ENCODE measurements at regions not wholly inside any gene's neighbourhood (a gene's known extent, or its start where the extent isn't known, plus 50 kb on each side); places are given as distances from the start of the nearest gene placed in this dataset.
"Not testable (repeated sequence)": the region's sequence is repeated elsewhere in the genome, so short reads cannot be mapped to it uniquely, and the experiment has no call there.

DNA sequence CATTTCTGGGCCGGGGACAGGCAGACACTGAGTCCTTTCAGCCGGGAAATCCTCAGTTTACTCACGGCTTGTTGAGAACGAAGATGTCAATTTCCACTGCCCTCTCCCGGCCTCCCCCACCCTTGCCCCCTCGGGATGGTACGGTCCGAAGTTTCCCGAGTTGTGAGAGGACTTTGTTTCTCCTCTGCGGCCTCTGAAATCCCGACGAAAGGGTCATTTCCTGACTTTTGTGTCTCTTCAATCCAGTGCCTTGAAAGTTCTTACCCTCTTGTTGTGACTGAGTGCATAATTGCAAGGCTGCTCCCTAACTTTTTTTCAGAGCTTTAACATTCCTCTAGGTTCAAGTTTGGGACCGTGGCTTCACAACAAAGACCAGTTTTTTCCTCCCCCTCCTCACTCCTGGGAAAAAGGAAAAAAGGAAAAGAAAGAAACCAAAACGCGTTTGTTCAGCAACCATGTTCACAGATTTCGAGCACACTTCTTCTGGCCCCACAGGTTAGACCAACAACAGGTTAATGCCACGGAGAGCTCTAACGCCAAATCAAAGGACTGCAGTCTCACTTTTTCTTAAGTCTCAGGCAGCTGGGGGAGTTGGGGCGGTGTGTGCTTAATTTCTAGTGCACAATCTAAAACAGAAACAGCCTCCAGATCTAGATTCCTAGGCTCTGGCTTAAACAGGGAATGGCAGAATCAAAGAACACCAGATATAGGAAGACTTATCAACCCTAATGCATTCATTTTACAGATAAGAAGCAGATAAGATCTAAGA is 138.9 kb downstream of the TMCO5A start:
- DNase-seq = no peak

DNA sequence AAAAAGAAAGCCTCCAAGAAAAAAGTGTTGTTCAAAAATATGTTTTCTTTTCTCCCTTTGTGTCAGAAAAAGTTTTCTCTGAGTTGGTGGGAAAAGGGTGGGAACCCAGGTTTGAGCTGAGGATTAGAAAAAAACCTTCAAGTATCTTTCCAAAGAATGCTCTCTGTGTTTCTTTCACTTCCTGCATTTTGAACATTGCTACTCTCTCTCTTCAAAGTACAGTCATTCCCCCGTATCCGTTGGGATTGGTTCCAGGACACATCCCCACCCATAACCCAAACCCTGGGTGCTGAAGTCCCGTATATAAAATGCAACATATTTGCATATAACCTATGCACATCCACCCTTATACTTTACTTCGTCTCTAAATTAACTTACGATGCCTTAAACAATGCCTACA is 139.6 kb downstream of the TMCO5A start:
- DNase-seq = no peak

DNA sequence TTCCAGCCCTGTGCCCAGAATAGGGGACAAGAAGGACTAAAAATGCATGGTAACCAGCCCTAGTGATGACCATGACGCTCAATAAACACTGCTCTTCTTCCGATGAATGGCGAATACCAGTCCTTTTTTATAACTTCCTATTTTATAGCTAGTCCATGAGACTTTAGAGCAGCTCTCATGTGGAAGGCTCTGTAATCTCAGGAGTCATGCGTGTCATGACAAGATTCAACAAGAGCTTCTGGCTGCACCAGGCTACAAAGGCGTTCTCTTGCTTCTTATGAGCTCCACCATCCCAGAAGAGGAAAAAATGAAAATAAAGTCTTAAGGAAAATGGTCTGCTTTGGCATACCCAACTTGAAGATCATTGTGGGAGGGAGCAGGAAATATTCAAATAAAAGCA is 141.0 kb downstream of the TMCO5A start:
- DNase-seq = no peak

- no peak for DNase-seq
Measured at GRCh38 chr15:38076786-38077185, 142.3 kb downstream of the TMCO5A start.

DNA sequence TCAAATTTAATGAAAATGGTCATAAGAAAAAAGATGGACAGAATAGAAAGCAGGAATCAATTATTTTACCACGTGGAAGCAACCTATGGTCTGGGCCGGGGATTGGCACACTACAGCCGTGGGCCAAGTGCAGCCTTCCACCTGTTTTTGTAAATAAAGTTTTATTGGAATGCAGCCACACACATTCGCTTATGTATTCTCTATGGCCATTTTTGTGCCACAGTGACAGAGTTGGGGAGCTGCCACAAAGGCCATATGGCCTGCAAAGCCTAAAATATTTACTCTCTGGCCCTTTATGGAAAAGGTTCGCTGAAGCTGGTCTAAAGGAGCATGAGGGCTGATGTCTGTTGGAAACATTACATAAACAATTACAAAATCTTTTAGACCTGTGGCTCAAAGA is 144.8 kb downstream of the TMCO5A start:
- no peak for DNase-seq

- no peak for DNase-seq
Measured at GRCh38 chr15:38080651-38081275, 146.3 kb downstream of the TMCO5A start.

- DNase-seq = peak; percentile 5
Measured at GRCh38 chr15:38084289-38084688, 149.8 kb downstream of the TMCO5A start.

- DNase-seq = peak; percentile 6
Measured at GRCh38 chr15:38085114-38085513, 150.7 kb downstream of the TMCO5A start.

DNA sequence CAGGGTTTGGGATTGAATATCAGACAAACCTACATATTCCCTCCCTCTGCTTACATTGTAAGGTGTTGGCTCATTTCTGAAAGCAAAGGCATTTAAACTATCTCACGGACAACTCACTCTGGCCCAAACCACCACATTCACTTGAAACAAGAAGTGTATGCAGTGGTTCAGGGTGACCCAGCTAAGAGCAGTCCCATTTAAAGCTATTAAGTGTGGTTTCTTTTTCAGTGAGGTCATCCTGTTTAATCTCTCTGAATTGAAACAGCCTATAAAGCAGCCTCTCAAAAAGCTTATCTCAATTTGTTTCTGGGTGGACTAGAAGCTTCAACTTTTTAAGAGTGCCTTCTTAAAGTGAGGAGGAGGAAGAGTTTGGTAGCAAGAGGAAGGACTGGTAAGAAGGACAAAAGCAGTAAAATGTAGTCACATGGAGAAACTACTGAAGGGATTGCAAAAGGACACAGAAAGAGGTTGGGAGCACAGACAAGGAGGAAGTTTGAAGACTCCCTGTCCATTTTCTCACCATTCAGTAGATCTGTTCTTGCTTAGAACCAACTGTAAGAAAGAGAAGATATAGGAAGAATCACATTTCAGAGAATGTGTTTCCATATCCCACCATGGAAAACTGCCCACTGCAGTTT is 151.6 kb downstream of the TMCO5A start:
- no peak for DNase-seq

GRCh38 chr15:38086611-38087010 is 152.2 kb downstream of the TMCO5A start:
- no peak for DNase-seq

- no peak for DNase-seq
Measured at GRCh38 chr15:38088971-38089370, 154.5 kb downstream of the TMCO5A start.

DNA sequence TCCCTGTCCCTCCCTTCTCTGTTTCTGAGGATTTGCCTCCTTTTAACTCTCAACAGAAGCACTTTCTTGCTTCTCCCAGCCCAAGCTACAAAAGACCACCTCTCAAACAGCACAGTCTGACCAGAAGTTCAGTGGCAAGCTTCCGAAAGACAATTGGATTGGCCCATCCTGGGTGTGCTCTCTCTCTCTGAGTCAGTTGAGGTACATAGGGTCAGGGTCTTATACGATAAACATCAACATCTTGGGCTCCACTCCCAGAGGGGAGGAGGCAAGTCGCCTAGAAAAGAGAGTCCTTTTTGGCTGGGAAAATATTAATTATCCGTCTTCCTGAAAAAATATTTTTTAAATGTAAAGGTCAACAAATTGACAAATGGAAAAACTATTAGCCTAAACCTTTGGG is 155.8 kb downstream of the TMCO5A start:
- no peak for DNase-seq

GRCh38 chr15:38090678-38091077 is 156.2 kb downstream of the TMCO5A start:
- DNase-seq = no peak

- DNase-seq = no peak
Measured at GRCh38 chr15:38091078-38091645, 156.7 kb downstream of the TMCO5A start.

GRCh38 chr15:38093931-38094330 is 158.7 kb upstream of the SPRED1 start:
- DNase-seq = no peak

GRCh38 chr15:38102972-38103371 is 149.7 kb upstream of the SPRED1 start:
- DNase-seq = no peak

GRCh38 chr15:38103564-38103963 is 149.1 kb upstream of the SPRED1 start:
- DNase-seq = no peak

DNA sequence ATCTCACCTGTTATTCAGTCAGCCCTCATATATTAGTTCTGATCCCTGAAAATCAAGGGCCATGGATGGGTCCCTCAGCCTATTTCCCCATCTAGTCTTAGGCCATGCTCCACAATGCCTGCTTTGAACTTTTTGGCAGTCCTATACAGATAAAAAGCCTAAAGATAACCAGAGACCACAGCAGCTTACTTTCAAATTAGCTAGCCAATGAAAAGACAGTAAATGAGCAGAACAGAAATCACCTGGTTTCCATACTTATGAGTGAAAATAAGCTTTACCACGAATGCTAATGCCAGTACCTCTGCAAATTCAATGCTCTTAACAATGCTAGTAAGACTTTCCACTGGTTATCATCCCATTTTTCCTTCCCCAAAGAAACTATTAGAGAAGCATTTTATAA is 141.6 kb upstream of the SPRED1 start:
- no peak for DNase-seq

DNA sequence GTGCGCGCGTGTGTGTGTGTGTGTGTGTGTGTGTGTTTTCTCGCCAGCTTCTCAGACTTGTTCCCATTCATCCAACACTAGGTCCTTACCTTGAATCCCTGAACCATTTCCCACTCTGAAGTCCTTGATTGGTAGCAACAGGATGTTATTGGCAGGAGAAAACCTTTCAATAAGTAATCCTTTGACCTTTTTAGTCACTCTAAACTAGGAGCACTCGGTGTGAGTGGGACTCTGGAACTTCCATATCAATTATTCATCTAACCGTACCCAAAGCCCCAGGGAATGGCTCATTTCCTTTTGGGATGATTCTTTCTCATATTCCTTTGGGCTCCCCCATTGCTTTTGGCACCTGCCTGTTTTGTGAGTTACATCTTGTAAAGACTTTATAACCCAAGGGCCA is 140.2 kb upstream of the SPRED1 start:
- no peak for DNase-seq

DNA sequence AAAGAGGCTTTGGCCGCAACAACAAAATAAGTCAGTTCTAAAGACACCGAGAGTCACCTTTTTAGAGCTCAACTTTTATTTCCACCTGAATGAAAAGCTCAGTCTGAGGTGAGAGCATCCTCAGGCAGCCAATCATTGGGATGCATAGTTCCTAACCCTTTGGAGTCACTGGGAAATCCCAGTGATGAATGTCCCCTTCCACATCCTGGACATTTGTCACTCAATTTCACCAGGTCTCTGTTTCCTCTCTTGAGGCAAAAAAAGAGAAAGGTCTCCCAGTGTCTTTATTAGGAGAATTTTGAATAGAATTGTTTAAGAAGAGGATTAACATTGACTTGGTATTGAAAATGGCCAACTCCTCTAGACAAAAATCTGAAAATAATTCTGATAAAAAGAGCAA is 137.5 kb upstream of the SPRED1 start:
- DNase-seq = no peak

DNA sequence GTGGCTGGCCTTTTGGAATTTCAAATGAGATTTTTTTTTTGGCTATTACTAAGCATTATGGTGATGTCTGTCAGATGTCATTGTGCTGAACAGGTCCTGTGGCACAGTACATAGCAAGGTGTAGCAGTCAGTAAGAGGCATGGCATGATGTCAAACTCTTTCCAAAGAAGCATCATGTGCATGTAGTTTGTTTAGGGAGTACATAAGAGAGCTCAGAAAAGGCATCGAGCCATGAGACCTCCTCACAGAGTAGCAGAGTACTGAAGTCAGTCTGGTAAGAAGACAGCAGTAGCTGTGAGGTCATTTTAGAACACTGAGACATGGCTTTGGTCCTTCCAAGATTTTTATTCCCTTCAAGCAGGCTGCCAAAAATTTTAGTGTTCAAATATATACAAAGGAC is 134.9 kb upstream of the SPRED1 start:
- no peak for DNase-seq

DNA sequence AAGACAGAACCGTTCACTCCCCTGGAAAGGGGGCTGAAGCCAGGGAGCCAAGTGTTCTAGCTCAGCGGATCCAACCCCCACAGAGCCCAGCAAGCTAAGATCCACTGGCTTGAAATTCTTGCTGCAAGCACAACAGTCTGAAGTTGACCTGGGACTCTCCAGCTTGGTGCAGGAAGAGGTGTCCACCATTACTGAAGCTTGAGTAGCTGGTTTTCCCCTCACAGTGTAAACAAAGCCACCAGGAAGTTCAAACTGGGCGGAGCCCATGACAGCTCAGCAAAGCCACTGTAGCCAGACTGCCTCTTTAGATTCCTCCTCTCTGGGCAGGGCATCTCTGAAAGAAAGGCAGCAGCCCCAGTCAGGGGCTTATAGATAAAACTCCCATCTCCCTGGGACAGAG is 132.8 kb upstream of the SPRED1 start:
- not testable (repeated sequence) for DNase-seq

DNA sequence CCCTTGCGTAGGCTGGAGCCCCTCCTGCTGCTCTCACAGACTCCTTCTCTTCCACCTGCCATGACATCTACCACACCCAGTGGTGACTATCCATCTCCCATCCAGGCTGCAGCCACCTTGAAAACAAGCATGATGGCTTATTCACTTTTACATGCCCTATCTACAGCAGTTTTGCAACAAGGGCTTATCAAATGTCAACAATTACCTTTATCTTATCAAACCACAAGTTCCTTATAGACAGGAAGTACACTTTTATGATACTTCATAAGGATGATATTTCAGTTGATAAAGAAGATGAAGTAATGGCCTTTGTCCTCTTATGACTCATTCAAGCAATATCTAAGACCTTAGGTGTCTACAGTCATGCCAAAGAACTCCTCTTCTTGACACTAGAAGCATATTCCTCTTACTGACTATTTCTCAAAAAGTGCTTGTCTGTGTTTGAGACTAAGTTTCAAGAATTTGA is 125.3 kb upstream of the SPRED1 start:
- DNase-seq = no peak

DNA sequence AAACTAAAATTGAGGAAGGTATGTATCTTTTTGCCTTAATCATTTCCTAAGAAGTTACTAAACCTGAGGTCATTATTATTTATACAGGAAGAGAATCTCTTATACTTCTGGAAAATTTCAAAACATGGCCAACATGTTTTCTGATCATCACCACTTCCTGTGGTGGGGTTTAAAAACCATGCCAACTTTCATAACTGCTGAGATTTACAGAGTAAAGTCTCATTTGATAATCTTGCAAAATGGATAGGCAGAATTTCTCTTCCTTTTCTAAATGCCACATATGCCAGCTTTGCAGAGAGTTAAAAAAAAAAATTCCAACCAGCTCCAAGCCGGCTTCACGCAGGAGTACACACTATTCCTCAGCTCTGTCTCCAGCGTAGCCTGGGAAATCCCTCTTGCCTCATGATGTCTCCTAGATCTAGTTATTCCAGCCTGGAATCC is 124.3 kb upstream of the SPRED1 start:
- DNase-seq = no peak
